PC-9 (cell line): ENCODE measurements at regions not wholly inside any gene's neighbourhood (a gene's known extent, or its start where the extent isn't known, plus 50 kb on each side); places are given as distances from the start of the nearest gene placed in this dataset.

Experiments used
- BruUV-seq: library from RNA; stranded (reverse); fragments of 400-500 nt; replicated peaks from 2 replicates; lab custom pipeline; 2021; lab: Mats Ljungman, UMichigan
- CTCF ChIA-PET: fragments of 300-600 bp; sonication (Branson Sonifier 250); formaldehyde crosslinking; loops from one replicate; lab custom pipeline; 2022; ENCODE audit warnings: antibody characterized with exemption; lab: Charles Lee
- POLR2A ChIA-PET: fragments of 300-600 bp; sonication (Branson Sonifier 250); formaldehyde crosslinking; loops from one replicate; lab custom pipeline; 2022; ENCODE audit warnings: antibody characterized with exemption; ENCODE audit not compliant: unreplicated experiment; lab: Charles Lee
- DNase-seq, 2 experiments: peaks; one replicate each; pipeline versions ENCODE4 v3.0.0 to v3.0.0-alpha.2; 2015 to 2022; ENCODE audit warnings: mixed read lengths in 1 of 2
- H2AFZ ChIP-seq: fragments of 200-600 bp; sonication (generic); 2 replicates; pipeline ENCODE4 v1.8.1; 2017; ENCODE audit warnings: antibody characterized with exemption
- H3F3A ChIP-seq: fragments of 200-600 bp; sonication (generic); 2 replicates; pipeline ENCODE4 v1.8.1; 2017; ENCODE audit warnings: antibody characterized with exemption, mild to moderate bottlenecking, low read depth; ENCODE audit not compliant: insufficient read depth
- H3K27ac ChIP-seq: fragments of 200-600 bp; sonication (generic); 2 replicates; pipeline ENCODE4 v1.6.1; 2016; ENCODE audit warnings: mixed run types
- H3K27me3 ChIP-seq: fragments of 200-600 bp; sonication (generic); 2 replicates; pipeline ENCODE4 v1.6.1; 2016; ENCODE audit warnings: low read depth, mixed run types; ENCODE audit not compliant: insufficient read depth
- H3K36me3 ChIP-seq: fragments of 200-600 bp; sonication (generic); 2 replicates; pipeline ENCODE4 v1.6.1; 2016; ENCODE audit warnings: low read depth, mixed run types
- H3K4me1 ChIP-seq: fragments of 200-600 bp; sonication (generic); replicated peaks from 2 replicates; pipeline ENCODE4 v1.6.1; 2016; ENCODE audit warnings: mixed run types; ENCODE audit not compliant: insufficient read depth
- H3K4me2 ChIP-seq: fragments of 200-600 bp; sonication (generic); 2 replicates; pipeline ENCODE4 v1.6.1; 2017; ENCODE audit warnings: mixed run types
- H3K4me3 ChIP-seq: fragments of 200-600 bp; sonication (generic); 2 replicates; pipeline ENCODE4 v1.6.1; 2016; ENCODE audit warnings: mixed run types
- H3K79me2 ChIP-seq: fragments of 200-600 bp; sonication (generic); 2 replicates; pipeline ENCODE4 v1.6.1; 2017; ENCODE audit warnings: low read depth, mixed run types
- H3K9me2 ChIP-seq: fragments of 200-600 bp; sonication (generic); 2 replicates; pipeline ENCODE4 v1.8.1; 2017; ENCODE audit warnings: mild to moderate bottlenecking; ENCODE audit not compliant: insufficient read depth
- H3K9me3 ChIP-seq: fragments of 200-600 bp; sonication (generic); 2 replicates; pipeline ENCODE4 v1.8.1; 2016; ENCODE audit warnings: low read depth; ENCODE audit not compliant: insufficient read depth
- H4K20me1 ChIP-seq: fragments of 200-600 bp; sonication (generic); 2 replicates; pipeline ENCODE4 v1.8.1; 2017; ENCODE audit not compliant: insufficient read depth
- EZH2 ChIP-seq: fragments of 200-600 bp; sonication (generic); IDR thresholded peaks from 2 replicates; pipeline ENCODE4 v1.8.0; 2017; ENCODE audit warnings: antibody characterized with exemption, low read depth
- intact Hi-C: fragments of 100-400 bp; cut with micrococcal nuclease; formaldehyde crosslinking; loops from one replicate; pipeline ENCODE4 v1.10.0; 2022; ENCODE audit not compliant: unreplicated experiment
- TF ChIP-seq, protein P1 (sequence below): fragments of 200-600 bp; sonication (generic); conservative IDR thresholded peaks from 2 replicates; pipeline ENCODE4 v1.6.1; 2017; ENCODE audit warnings: mixed run types, antibody characterized with exemption, mild to moderate bottlenecking, moderate library complexity

DNA sequence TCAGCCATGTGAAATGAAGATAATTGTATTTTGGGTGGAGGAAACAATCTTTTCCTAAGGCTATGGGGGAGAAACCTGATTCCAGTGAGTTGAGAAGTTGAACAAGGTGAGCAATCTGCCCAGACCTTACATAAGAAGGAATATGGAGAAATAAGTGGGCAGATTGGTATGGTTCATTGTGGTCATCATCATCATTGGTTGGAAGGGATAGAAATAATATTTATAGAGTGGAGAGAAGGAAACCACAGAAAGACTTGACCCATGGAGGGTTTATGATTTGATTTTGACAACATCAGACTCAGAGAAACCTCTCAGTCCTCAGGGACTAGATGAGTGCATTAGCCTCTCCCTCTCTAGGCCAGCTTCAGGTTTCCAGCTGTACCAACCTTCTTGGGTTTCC, 177.9 kb upstream of the NEIL3 start:
- ChIA-PET POLR2A (no interaction called here), CTCF (no interaction called here)
- DNase-seq = no peak
- Histone ChIP-seq H3K27ac (no peak overlapping the region), H3K36me3 (no peaks in the 10 kb centered on the region), H3K9me3 (peaks cover 5% of the 10 kb centered on the region; the same call in 1 of the 2 replicates), H2AFZ (no peak overlapping the region), H3K4me1 (peaks cover 16% of the 10 kb centered on the region), H4K20me1 (no peaks in the 10 kb centered on the region), H3K27me3 (no peaks in the 10 kb centered on the region), H3F3A (peaks cover 8% of the 10 kb centered on the region), H3K4me2 (no peak overlapping the region), H3K4me3 (no peak overlapping the region), H3K9me2 (no peaks in the 10 kb centered on the region), H3K79me2 (no peaks in the 10 kb centered on the region)
- TF ChIP-seq EZH2 = no peak
- intact Hi-C loops = no loop called here
- no TSS peak for BruUV-seq

DNA sequence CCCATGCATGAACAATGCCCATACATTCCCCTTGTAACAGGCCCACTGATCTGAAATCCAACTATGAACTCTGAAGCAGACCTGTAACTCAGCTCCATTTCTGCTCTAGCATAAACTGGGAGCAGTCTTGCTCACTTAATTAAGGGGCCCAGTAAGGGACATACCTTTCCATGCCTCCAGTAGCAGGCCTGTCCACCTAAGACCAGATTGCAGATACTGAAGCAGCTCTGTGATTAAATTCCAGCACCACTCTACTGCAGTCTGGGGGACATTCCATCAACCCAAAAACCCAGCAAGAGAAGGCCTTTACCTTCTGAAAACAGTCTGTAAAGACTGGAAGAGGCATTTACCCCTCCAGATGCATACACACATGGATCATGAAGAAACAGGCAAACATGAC, 162.0 kb upstream of the NEIL3 start:
- no peak overlapping the region for H3K27ac ChIP-seq
- H3K9me3 ChIP-seq = no peaks in the 10 kb centered on the region
- H2AFZ ChIP-seq = no peak overlapping the region
- H3K4me1 ChIP-seq = no peaks in the 10 kb centered on the region
- H3K36me3 ChIP-seq = no peaks in the 10 kb centered on the region
- intact Hi-C loops = no loop called here
- H4K20me1 ChIP-seq = no peaks in the 10 kb centered on the region
- H3K4me3 ChIP-seq = no peak overlapping the region
- ChIA-PET POLR2A (no interaction called here), CTCF (no interaction called here)
- TF ChIP-seq, protein P1, sequence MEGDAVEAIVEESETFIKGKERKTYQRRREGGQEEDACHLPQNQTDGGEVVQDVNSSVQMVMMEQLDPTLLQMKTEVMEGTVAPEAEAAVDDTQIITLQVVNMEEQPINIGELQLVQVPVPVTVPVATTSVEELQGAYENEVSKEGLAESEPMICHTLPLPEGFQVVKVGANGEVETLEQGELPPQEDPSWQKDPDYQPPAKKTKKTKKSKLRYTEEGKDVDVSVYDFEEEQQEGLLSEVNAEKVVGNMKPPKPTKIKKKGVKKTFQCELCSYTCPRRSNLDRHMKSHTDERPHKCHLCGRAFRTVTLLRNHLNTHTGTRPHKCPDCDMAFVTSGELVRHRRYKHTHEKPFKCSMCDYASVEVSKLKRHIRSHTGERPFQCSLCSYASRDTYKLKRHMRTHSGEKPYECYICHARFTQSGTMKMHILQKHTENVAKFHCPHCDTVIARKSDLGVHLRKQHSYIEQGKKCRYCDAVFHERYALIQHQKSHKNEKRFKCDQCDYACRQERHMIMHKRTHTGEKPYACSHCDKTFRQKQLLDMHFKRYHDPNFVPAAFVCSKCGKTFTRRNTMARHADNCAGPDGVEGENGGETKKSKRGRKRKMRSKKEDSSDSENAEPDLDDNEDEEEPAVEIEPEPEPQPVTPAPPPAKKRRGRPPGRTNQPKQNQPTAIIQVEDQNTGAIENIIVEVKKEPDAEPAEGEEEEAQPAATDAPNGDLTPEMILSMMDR = no peak
- no peak for TF ChIP-seq EZH2
- H3F3A ChIP-seq = no peaks in the 10 kb centered on the region
- no peaks in the 10 kb centered on the region for H3K9me2 ChIP-seq
- H3K4me2 ChIP-seq = no peak overlapping the region
- no peak for DNase-seq
- no peaks in the 10 kb centered on the region for H3K79me2 ChIP-seq
- no peaks in the 10 kb centered on the region for H3K27me3 ChIP-seq
- no TSS peak for BruUV-seq

DNA sequence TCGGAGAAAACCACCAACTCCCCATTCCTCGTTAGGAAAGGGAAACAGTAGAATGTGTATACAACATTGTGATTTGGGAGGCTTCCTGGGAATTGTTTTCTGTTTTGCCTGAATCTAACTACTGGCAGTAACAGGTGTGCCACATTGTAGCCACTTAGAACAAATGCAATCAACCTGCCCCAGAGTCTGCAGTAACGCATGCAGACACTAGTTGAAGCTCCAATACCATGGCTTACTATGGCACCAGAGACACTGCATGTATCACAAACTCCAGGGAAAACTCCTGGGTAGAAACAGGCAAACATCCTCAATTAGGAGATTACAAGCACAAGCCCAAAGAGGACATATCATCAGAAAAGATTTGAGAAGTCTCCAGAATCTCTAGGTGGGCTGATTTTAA, 154.2 kb upstream of the NEIL3 start:
- intact Hi-C loops = no loop called here
- no peaks in the 10 kb centered on the region for H3K36me3 ChIP-seq
- H3K4me3 ChIP-seq = no peak overlapping the region
- POLR2A ChIA-PET = no interaction called here
- no peak overlapping the region for H3K4me2 ChIP-seq
- H2AFZ ChIP-seq = no peak overlapping the region
- no peak for DNase-seq
- no peaks in the 10 kb centered on the region for H3K27me3 ChIP-seq
- no peaks in the 10 kb centered on the region for H3K4me1 ChIP-seq
- no TSS peak for BruUV-seq
- no peak overlapping the region for H3K27ac ChIP-seq
- no peaks in the 10 kb centered on the region for H3K79me2 ChIP-seq
- CTCF ChIA-PET = no interaction called here
- H3K9me2 ChIP-seq = no peaks in the 10 kb centered on the region
- no peaks in the 10 kb centered on the region for H4K20me1 ChIP-seq
- no peaks in the 10 kb centered on the region for H3K9me3 ChIP-seq
- no peaks in the 10 kb centered on the region for H3F3A ChIP-seq
- no peak for TF ChIP-seq EZH2
- TF ChIP-seq, protein P1 = no peak

DNA sequence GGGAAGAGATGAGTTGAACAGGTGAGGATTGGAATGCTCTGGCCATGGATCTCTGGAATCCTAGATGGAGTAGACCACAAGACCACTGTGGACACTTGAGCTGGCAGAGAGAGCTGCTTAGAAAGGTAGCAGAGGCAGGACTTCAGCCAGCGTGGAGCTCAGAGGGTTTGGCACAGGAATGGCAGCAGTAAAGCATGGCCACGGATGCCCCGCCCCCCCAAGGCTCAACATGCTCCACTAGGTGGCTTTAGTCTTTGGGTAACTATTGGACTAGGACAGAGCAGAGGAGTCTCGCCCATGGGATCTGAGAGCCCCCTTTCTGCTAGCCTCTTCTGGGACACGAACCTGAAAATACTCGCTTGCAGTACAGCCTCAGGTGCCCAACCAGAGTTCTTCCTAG, 150.1 kb upstream of the NEIL3 start:
- intact Hi-C loops = no loop called here
- no peak for TF ChIP-seq EZH2
- TF ChIP-seq, protein P1 = no peak
- POLR2A ChIA-PET = no interaction called here

More for the DNA sequence above, 150.1 kb upstream of the NEIL3 start:
- Histone ChIP-seq H3K4me2 (no peak overlapping the region), H2AFZ (no peak overlapping the region), H4K20me1 (no peaks in the 10 kb centered on the region), H3K27ac (no peak overlapping the region), H3K27me3 (no peaks in the 10 kb centered on the region), H3K4me1 (no peaks in the 10 kb centered on the region), H3K9me2 (no peaks in the 10 kb centered on the region), H3F3A (no peaks in the 10 kb centered on the region), H3K36me3 (no peaks in the 10 kb centered on the region), H3K4me3 (no peak overlapping the region), H3K9me3 (no peaks in the 10 kb centered on the region), H3K79me2 (no peaks in the 10 kb centered on the region)
- CTCF ChIA-PET = no interaction called here
- no TSS peak for BruUV-seq
- no peak for DNase-seq
